Brain microvascular endothelial cell (primary cell): ENCODE measurements at regions not wholly inside any gene's neighbourhood (a gene's known extent, or its start where the extent isn't known, plus 50 kb on each side); places are given as distances from the start of the nearest gene placed in this dataset.

ENCODE experiments used
- DNase-seq: peaks from one replicate; pipeline ENCODE4 v3.0.0-alpha.2; 2020
- H3K27ac ChIP-seq: fragments of 250-450 bp; sonication (Bioruptor Pico); 2 replicates; pipeline ENCODE4 v1.5.1; 2020; ENCODE audit warnings: mild to moderate bottlenecking, moderate library complexity
- H3K27me3 ChIP-seq: fragments of 250-450 bp; sonication (Bioruptor Pico); replicated peaks from 2 replicates; pipeline ENCODE4 v1.5.1; 2020; ENCODE audit warnings: mild to moderate bottlenecking
- H3K36me3 ChIP-seq: fragments of 250-450 bp; sonication (Bioruptor Pico); replicated peaks from 2 replicates; pipeline ENCODE4 v1.5.1; 2020; ENCODE audit warnings: mild to moderate bottlenecking
- H3K4me3 ChIP-seq: 2 replicates; pipeline ENCODE4 v1.5.1; 2011; ENCODE audit warnings: low read depth, mild to moderate bottlenecking, control low read depth, low read length, moderate library complexity
- in situ Hi-C: cut with HindIII; loops from 2 replicates; pipeline ENCODE4 v1.10.0; 2017; ENCODE audit warnings: low sequenced_read_pairs, low pct_ligation_motif_present
- TF ChIP-seq, protein P1 (sequence below): IDR thresholded peaks from 2 replicates; pipeline ENCODE4 v1.5.1; 2011; ENCODE audit warnings: low read depth, mild to moderate bottlenecking, moderate library complexity, low read length, control low read depth, inconsistent platforms; ENCODE audit errors: missing control alignments

DNA sequence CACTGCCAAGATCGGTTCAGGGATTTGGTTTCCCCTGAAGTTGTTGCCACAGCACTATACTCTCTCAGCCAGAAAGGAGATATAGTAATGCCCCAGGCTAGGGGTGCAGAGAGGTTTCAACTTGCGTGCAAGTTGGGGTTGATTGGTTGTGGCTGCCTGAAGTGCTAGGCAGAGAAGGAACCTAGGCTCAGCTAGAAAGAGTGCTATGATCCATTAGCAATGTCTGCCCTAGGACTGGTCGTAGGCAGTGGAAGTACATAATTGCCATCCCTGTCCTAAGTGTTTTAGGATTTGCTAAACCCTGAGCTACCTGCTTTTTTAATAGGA is 136.6 kb upstream of the SMIM23 start:
- in situ Hi-C loops, result loop anchor here (25.0 kb wide), 2 partner anchors 213 to 237 kb away; partner anchors contain the start of gene FGF18
- Histone ChIP-seq H3K27me3 (no peaks in the 10 kb centered on the region), H3K36me3 (no peaks in the 10 kb centered on the region), H3K27ac (no peak overlapping the region), H3K4me3 (no peak overlapping the region)
- DNase-seq, result no peak
- TF ChIP-seq, protein P1, sequence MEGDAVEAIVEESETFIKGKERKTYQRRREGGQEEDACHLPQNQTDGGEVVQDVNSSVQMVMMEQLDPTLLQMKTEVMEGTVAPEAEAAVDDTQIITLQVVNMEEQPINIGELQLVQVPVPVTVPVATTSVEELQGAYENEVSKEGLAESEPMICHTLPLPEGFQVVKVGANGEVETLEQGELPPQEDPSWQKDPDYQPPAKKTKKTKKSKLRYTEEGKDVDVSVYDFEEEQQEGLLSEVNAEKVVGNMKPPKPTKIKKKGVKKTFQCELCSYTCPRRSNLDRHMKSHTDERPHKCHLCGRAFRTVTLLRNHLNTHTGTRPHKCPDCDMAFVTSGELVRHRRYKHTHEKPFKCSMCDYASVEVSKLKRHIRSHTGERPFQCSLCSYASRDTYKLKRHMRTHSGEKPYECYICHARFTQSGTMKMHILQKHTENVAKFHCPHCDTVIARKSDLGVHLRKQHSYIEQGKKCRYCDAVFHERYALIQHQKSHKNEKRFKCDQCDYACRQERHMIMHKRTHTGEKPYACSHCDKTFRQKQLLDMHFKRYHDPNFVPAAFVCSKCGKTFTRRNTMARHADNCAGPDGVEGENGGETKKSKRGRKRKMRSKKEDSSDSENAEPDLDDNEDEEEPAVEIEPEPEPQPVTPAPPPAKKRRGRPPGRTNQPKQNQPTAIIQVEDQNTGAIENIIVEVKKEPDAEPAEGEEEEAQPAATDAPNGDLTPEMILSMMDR, result no peak

DNA sequence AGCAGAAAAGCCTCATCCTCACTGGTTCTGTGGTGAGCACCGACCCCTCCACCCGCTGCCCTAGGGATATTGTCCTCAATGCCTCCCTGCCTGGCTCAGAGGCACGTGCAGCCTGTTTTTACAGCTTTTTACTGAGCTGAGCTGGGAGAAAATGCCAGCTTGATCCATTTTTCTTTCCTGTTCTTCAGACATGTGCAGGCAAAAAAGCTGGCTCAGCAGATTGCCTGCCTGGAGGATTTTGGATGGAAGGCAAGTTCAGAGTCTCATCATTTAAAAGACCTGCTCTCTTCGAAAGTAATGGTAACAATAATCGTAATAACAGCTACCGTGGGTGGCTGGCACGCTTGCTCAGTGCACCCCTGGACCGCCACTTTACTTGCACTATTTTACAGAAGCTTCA is 135.0 kb upstream of the SMIM23 start:
- no peak overlapping the region for H3K27ac ChIP-seq
- no peak for DNase-seq
- no peaks in the 10 kb centered on the region for H3K36me3 ChIP-seq
- in situ Hi-C loops, result no loop called here
- no peak overlapping the region for H3K4me3 ChIP-seq
- TF ChIP-seq, protein P1, result no peak
- no peaks in the 10 kb centered on the region for H3K27me3 ChIP-seq

DNA sequence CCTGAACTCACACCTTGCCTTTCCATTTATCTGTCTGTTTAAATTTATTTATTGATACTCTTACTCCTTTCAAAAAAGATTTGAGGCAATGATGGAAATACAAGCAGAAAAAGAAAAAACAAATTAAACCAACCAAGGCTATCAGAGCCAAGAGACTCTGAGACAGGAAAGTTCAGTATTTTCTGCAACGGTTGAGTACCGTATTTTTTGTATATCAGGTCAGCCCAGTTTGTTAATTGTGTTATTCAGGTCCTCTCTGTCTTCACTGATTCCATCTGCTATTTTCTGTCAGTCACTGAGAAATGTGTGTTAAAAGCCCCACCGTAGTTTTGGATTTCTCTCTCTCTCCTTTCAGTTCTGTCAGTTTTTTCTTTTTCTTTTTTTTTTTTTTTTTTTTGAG is 134.5 kb upstream of the SMIM23 start:
- DNase-seq, result no peak
- H3K27ac ChIP-seq, result no peak overlapping the region
- in situ Hi-C loops, result no loop called here
- TF ChIP-seq, protein P1, result no peak
- no peaks in the 10 kb centered on the region for H3K36me3 ChIP-seq
- H3K27me3 ChIP-seq, result no peaks in the 10 kb centered on the region
- H3K4me3 ChIP-seq, result no peak overlapping the region

DNA sequence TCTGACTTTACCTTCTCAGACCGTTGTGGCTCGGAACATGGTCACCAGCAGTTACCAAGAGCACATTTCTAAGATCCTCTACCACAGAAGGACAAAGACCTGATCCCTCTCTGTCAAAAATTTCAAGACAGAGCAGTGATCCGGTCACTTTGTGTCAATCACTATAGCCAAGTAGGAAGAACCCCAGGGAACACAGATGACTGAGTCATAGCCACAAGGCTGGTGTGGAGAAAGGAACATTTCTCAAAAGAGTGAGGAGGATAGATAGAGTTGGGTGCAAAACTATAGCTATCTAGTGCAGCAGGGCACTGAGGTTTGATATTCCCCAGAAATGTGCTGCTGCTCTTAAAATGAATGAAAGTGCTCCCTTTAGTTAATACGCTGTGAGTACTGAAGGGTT is 130.7 kb upstream of the SMIM23 start:
- TF ChIP-seq, protein P1, result no peak
- H3K36me3 ChIP-seq, result no peaks in the 10 kb centered on the region
- no peak overlapping the region for H3K27ac ChIP-seq
- in situ Hi-C loops, result no loop called here
- no peak overlapping the region for H3K4me3 ChIP-seq
- no peaks in the 10 kb centered on the region for H3K27me3 ChIP-seq
- DNase-seq, result peak; percentile 25

DNA sequence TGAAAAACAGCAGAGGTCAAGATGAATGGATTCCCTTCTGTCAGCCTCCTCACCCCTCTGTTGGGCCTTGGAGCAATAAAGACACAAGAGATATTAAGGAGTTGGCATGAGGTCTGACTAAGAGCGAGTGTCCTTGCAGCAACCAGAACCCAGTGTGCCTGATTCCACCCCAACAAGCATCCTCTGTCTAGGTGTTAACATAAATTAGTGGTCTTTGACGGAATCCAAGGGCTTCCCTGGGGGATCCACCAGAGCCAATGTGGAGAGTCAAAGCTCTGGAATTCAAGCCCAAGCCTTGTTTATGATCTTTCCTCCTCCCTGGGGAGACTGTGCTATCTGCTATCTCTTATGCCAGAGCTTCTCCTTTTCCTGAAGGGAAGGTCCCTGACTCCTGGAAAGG is 128.1 kb upstream of the SMIM23 start:
- H3K27me3 ChIP-seq, result no peaks in the 10 kb centered on the region
- H3K27ac ChIP-seq, result no peak overlapping the region
- no peaks in the 10 kb centered on the region for H3K36me3 ChIP-seq
- TF ChIP-seq, protein P1, result no peak
- no peak overlapping the region for H3K4me3 ChIP-seq
- no peak for DNase-seq
- in situ Hi-C loops, result no loop called here

DNA sequence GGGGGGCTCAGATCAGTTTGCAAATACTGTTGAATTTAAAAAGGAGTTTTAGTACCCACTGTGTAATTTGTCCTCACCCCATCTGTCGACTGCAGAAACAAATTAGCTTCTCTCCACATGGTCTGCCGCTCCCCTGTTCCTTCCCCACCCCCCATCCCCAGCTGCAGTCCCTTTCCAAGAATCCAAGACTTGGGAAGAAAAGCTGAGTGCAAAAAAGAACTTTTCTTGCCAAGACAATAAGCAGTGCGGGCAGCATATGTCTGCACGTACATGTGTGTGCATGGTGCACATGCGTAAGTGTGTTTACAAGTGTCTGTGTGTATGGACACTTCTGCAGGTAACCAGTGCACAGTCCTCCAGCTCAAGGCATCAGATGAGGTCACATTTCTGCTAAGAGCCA is 125.7 kb upstream of the SMIM23 start:
- Histone ChIP-seq H3K27ac (no peak overlapping the region), H3K4me3 (no peak overlapping the region), H3K27me3 (no peaks in the 10 kb centered on the region), H3K36me3 (no peaks in the 10 kb centered on the region)
- TF ChIP-seq, protein P1, result no peak
- DNase-seq, result no peak
- in situ Hi-C loops, result no loop called here
